OCI-LY7 (cell line): ENCODE measurements at regions not wholly inside any gene's neighbourhood (a gene's known extent, or its start where the extent isn't known, plus 50 kb on each side); places are given as distances from the start of the nearest gene placed in this dataset.

Experiments
- EZH2phosphoT487 ChIP-seq: fragments of 200-600 bp; sonication (generic); IDR thresholded peaks from 2 replicates; pipeline ENCODE4 v1.6.1; 2018; ENCODE audit warnings: low read depth, borderline replicate concordance, mild to moderate bottlenecking, mixed run types, antibody characterized with exemption, low read length, moderate library complexity, mixed read lengths
- TF ChIP-seq, protein P1 (sequence below): fragments of 200-600 bp; sonication (generic); conservative IDR thresholded peaks from 2 replicates; pipeline ENCODE4 v1.5.1; 2014; ENCODE audit warnings: mild to moderate bottlenecking, antibody characterized with exemption, low read length, moderate library complexity, mixed read lengths

DNA sequence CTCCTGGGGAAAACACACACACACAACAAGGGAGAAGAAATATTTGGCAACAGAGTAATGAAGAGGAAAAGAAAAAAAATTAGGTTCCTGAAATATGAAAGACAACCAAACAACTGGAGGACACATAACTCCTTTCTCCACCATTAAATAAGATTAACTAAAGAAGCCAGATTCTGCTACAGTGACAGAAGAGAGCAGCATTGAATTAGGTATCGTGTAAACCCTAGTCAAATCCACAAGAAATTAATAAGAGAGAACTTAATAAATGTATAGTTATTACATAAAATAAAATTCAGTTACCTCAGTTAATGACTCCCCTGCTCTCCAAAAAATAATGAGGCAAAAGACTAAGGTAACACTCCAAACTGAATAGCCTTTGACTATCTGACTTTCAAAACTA is 306.7 kb downstream of the CRPPA start:
- TF ChIP-seq, protein P1, sequence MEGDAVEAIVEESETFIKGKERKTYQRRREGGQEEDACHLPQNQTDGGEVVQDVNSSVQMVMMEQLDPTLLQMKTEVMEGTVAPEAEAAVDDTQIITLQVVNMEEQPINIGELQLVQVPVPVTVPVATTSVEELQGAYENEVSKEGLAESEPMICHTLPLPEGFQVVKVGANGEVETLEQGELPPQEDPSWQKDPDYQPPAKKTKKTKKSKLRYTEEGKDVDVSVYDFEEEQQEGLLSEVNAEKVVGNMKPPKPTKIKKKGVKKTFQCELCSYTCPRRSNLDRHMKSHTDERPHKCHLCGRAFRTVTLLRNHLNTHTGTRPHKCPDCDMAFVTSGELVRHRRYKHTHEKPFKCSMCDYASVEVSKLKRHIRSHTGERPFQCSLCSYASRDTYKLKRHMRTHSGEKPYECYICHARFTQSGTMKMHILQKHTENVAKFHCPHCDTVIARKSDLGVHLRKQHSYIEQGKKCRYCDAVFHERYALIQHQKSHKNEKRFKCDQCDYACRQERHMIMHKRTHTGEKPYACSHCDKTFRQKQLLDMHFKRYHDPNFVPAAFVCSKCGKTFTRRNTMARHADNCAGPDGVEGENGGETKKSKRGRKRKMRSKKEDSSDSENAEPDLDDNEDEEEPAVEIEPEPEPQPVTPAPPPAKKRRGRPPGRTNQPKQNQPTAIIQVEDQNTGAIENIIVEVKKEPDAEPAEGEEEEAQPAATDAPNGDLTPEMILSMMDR = peak; percentile 49
- no peak for TF ChIP-seq EZH2phosphoT487
